T-helper 17 cell (primary cell): ENCODE measurements at regions not wholly inside any gene's neighbourhood (a gene's known extent, or its start where the extent isn't known, plus 50 kb on each side); places are given as distances from the start of the nearest gene placed in this dataset.

ENCODE experiments used
- ATAC-seq: fragments of 150-1000 bp; cut with Tn5 transposase; 2 replicates; pipeline ENCODE4 v1.10.0; 2021; ENCODE audit warnings: mild to moderate bottlenecking, moderate library complexity
- DNase-seq, 3 donors: peaks; one replicate each; pipeline versions ENCODE4 v3.0.0 to v3.0.0-alpha.2; 2020 to 2021
- H3K9me3 ChIP-seq: one replicate; pipeline ENCODE4 v1.7.0; 2013; ENCODE audit warnings: low read length, mild to moderate bottlenecking; ENCODE audit not compliant: control insufficient read depth, poor library complexity, severe bottlenecking
- H3K27ac Mint-ChIP-seq: one replicate; pipeline ENCODE4 v1.8.0; 2022; ENCODE audit warnings: mild to moderate bottlenecking, moderate library complexity, mixed read lengths
- H3K27me3 Mint-ChIP-seq: one replicate; pipeline ENCODE4 v1.8.0; 2022; ENCODE audit warnings: mixed read lengths
- H3K36me3 Mint-ChIP-seq: one replicate; pipeline ENCODE4 v1.8.0; 2022; ENCODE audit warnings: low read depth, mixed read lengths
- H3K4me1 Mint-ChIP-seq: one replicate; pipeline ENCODE4 v1.8.0; 2022; ENCODE audit warnings: mild to moderate bottlenecking, mixed read lengths
- H3K4me3 Mint-ChIP-seq: one replicate; pipeline ENCODE4 v1.8.0; 2022; ENCODE audit warnings: mild to moderate bottlenecking, moderate library complexity, mixed read lengths

DNA sequence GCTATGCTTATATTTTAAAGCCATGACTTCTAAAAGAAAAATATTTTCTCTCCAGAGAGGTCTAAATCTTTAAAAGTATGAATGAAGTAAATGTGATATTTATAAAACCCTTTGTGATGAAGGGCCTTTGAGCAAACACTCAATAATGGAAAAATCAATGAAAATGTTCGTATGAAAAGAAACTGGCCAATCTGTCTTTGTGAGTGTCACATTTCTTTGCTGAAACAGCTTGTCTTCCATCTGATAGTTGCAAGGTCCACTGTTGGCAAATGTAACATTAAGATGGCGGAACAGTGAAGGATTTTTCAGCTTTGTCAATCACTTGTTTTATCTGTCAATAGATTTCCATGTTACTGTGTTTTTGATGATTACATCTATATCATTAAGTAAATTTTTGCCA lies 162.9 kb upstream of the GATA6 start:
- no peak for DNase-seq
- Mint-ChIP-seq H3K36me3 (no peaks in the 10 kb centered on the region), H3K4me1 (no peaks in the 10 kb centered on the region), H3K27me3 (no peaks in the 10 kb centered on the region), H3K27ac (no peak overlapping the region), H3K4me3 (no peak overlapping the region)
- no peak for ATAC-seq
- H3K9me3 ChIP-seq = no peaks in the 10 kb centered on the region

GRCh38 chr18:22009242-22009641 lies 160.1 kb upstream of the GATA6 start:
- no peaks in the 10 kb centered on the region for H3K9me3 ChIP-seq
- no peaks in the 10 kb centered on the region for H3K36me3 Mint-ChIP-seq
- ATAC-seq = no peak
- H3K27me3 Mint-ChIP-seq = no peaks in the 10 kb centered on the region
- DNase-seq = no peak
- H3K27ac Mint-ChIP-seq = no peak overlapping the region
- H3K4me1 Mint-ChIP-seq = no peaks in the 10 kb centered on the region
- H3K4me3 Mint-ChIP-seq = no peak overlapping the region

GRCh38 chr18:22013993-22014392 lies 155.4 kb upstream of the GATA6 start:
- Mint-ChIP-seq H3K36me3 (peaks cover 2% of the 10 kb centered on the region), H3K27ac (no peak overlapping the region), H3K4me3 (no peak overlapping the region), H3K4me1 (no peaks in the 10 kb centered on the region), H3K27me3 (no peaks in the 10 kb centered on the region)
- ATAC-seq = no peak
- no peak for DNase-seq
- no peaks in the 10 kb centered on the region for H3K9me3 ChIP-seq

- no peak overlapping the region for H3K27ac Mint-ChIP-seq
- H3K4me1 Mint-ChIP-seq = no peaks in the 10 kb centered on the region
- H3K27me3 Mint-ChIP-seq = no peaks in the 10 kb centered on the region
- DNase-seq (no peak), ATAC-seq (no peak)
- H3K4me3 Mint-ChIP-seq = no peak overlapping the region
- no peaks in the 10 kb centered on the region for H3K9me3 ChIP-seq
- H3K36me3 Mint-ChIP-seq = peaks cover 2% of the 10 kb centered on the region
Observed at GRCh38 chr18:22015156-22015555, 154.2 kb upstream of the GATA6 start.

DNA sequence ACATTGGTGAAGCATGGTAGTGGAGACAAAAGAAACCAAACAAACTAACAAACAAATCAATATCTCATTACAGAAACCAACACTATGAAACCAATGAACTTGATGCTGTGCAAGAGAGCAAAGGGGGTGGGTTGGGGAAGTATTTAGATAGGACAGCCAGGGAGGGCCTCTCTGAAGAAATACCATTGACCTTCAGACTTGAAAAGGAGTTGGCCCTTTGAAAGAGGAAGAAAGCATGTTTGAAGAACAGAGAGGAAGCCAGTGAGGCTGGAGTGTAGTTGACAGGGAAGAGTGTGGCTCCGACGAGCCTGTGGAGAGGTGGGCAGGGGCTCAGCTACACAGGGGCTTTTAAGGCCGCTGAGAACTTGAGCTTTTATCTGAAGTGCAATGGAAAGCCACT lies 151.0 kb upstream of the GATA6 start:
- H3K27me3 Mint-ChIP-seq = no peaks in the 10 kb centered on the region
- H3K27ac Mint-ChIP-seq = no peak overlapping the region
- ATAC-seq (no peak), DNase-seq (no peak)
- H3K36me3 Mint-ChIP-seq = peaks cover 2% of the 10 kb centered on the region
- H3K4me1 Mint-ChIP-seq = peaks cover 5% of the 10 kb centered on the region
- no peak overlapping the region for H3K4me3 Mint-ChIP-seq
- H3K9me3 ChIP-seq = no peaks in the 10 kb centered on the region

GRCh38 chr18:22019193-22019592 lies 150.2 kb upstream of the GATA6 start:
- H3K27me3 Mint-ChIP-seq = no peaks in the 10 kb centered on the region

DNA sequence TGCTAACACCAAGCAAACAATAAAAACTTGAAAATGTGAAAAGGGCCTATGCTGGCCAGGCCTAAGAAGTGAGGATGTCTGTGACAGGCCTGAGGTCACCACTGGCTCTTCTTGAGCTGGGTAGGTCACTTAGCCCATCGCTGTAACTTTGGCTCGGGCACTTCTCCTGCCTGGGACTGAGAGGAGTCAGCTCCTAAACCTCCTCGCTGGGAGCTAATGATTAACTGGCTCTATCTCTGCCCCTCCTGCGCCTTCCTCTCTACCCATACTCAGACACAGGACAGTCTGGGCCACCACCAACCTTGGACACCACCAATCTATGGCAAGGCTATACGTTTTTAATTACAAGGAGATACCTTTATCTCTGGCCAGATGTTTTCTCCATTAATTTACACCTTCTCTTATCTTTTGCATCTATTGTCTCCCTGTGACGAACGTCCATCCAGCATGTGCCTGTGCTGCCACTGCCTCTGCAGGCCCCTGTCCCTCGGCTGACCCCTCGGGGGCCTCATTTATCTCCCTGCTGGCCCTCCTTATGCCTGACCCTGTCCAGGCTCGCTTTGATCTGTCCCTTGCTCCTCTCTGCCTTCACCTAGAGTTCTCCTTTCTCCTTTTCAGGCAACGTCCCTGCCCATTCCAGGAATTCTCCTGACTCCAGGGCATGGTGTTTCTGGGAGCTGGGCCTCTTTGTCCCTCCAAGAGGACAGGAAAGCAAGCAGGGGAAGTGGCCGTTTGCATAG lies 149.1 kb upstream of the GATA6 start:
- no peaks in the 10 kb centered on the region for H3K27me3 Mint-ChIP-seq
- no peak overlapping the region for H3K4me3 Mint-ChIP-seq
- peaks cover 5% of the 10 kb centered on the region for H3K4me1 Mint-ChIP-seq
- H3K27ac Mint-ChIP-seq = no peak overlapping the region
- no peak for ATAC-seq
- H3K36me3 Mint-ChIP-seq = peaks cover 3% of the 10 kb centered on the region
- no peak for DNase-seq
- H3K9me3 ChIP-seq = no peaks in the 10 kb centered on the region

More at GRCh38 chr18:22019193-22019592, 150.2 kb upstream of the GATA6 start:
- Mint-ChIP-seq H3K4me1 (peaks cover 5% of the 10 kb centered on the region), H3K4me3 (no peak overlapping the region), H3K36me3 (peaks cover 2% of the 10 kb centered on the region), H3K27ac (no peak overlapping the region)
- H3K9me3 ChIP-seq = no peaks in the 10 kb centered on the region
- DNase-seq (no peak), ATAC-seq (no peak)

DNA sequence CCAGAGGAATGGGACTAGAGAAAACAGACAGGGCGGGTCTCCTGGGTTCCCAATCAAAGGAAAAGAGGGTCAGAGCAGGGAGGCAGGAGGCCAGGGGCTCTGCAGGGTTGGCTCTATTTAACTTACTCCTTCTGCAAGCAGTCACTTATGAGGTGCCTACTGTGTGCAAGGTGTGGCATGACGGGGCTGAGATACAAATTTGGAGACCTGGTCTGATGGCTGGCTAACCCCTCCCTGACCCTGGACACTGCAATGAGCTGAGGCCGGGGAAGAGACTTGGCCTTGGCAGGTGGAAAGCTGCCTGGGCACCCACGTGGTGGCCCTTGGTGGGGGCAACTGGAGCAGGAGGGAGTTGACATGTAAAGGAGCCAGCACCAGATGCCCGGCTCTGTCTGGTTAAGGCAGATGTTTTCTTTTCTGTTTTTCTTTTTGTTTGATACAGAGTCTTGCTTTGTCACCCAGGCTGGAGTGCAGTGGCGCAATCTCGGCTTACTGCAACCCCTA lies 148.5 kb upstream of the GATA6 start:
- H3K27me3 Mint-ChIP-seq = no peaks in the 10 kb centered on the region
- DNase-seq (no peak), ATAC-seq (no peak)
- H3K27ac Mint-ChIP-seq = no peak overlapping the region
- H3K4me1 Mint-ChIP-seq = peaks cover 5% of the 10 kb centered on the region
- peaks cover 4% of the 10 kb centered on the region for H3K36me3 Mint-ChIP-seq
- H3K4me3 Mint-ChIP-seq = no peak overlapping the region
- H3K9me3 ChIP-seq = no peaks in the 10 kb centered on the region

DNA sequence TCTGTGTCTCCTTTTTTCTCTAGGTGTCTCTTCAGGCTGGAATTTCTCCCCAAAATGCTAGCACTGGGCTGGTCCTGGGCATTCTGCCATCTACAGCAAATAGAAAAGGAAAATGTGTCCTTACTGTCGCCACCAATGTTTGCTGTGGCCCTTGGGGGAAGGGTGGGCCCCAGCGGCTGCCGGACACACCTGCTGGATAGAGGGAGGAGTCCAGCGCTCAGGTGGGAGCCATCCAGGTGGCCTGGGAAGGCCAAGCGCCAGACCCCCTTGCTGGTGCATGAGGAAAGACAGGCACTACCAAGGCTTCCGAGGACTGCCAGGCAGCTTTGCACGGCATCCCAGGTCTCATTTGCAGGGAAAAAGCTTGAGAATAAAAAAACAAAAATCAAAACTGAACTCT lies 147.7 kb upstream of the GATA6 start:
- Mint-ChIP-seq H3K4me1 (peaks cover 5% of the 10 kb centered on the region), H3K36me3 (peaks cover 4% of the 10 kb centered on the region), H3K27ac (no peak overlapping the region), H3K4me3 (no peak overlapping the region), H3K27me3 (no peaks in the 10 kb centered on the region)
- H3K9me3 ChIP-seq = no peaks in the 10 kb centered on the region
- no peak for DNase-seq
- ATAC-seq = no peak

- H3K27me3 Mint-ChIP-seq = no peaks in the 10 kb centered on the region
- peaks cover 2% of the 10 kb centered on the region for H3K36me3 Mint-ChIP-seq
- no peak overlapping the region for H3K4me3 Mint-ChIP-seq
- DNase-seq (no peak), ATAC-seq (no peak)
- H3K27ac Mint-ChIP-seq = no peak overlapping the region
- peaks cover 5% of the 10 kb centered on the region for H3K4me1 Mint-ChIP-seq
- H3K9me3 ChIP-seq = no peaks in the 10 kb centered on the region
Observed at GRCh38 chr18:22024924-22025323, 144.5 kb upstream of the GATA6 start.

DNA sequence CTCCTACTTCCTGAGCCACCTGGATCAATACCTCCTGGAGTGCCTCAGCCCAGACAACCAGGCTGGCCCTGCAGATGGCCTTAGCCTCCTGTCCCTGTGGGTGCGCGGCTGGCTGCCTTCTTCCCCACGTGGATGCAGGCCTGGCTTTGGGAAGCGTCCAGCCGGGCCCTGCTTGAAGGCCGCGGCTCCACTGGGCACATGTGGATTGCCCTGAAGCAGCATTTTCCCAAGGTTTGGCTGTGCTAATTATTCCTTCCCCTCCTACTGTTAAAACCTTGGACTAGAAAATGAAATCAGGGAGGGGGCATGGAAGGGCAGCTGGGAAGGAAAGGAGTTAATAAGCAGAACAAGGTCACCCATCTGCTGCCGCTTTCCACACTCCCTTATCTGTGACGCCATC lies 143.0 kb upstream of the GATA6 start:
- DNase-seq (no peak), ATAC-seq (no peak)
- H3K9me3 ChIP-seq = no peaks in the 10 kb centered on the region
- H3K27ac Mint-ChIP-seq = no peak overlapping the region
- no peaks in the 10 kb centered on the region for H3K4me1 Mint-ChIP-seq
- H3K4me3 Mint-ChIP-seq = no peak overlapping the region
- peaks cover 2% of the 10 kb centered on the region for H3K36me3 Mint-ChIP-seq
- H3K27me3 Mint-ChIP-seq = no peaks in the 10 kb centered on the region

GRCh38 chr18:22026889-22027288 lies 142.5 kb upstream of the GATA6 start:
- no peak overlapping the region for H3K4me3 Mint-ChIP-seq
- ATAC-seq (no peak), DNase-seq (no peak)
- no peaks in the 10 kb centered on the region for H3K9me3 ChIP-seq
- H3K27ac Mint-ChIP-seq = no peak overlapping the region
- H3K4me1 Mint-ChIP-seq = no peaks in the 10 kb centered on the region
- peaks cover 2% of the 10 kb centered on the region for H3K36me3 Mint-ChIP-seq
- no peaks in the 10 kb centered on the region for H3K27me3 Mint-ChIP-seq

GRCh38 chr18:22031611-22032010 lies 137.8 kb upstream of the GATA6 start:
- no peaks in the 10 kb centered on the region for H3K9me3 ChIP-seq
- DNase-seq (no peak), ATAC-seq (no peak)
- H3K4me1 Mint-ChIP-seq = no peaks in the 10 kb centered on the region
- no peaks in the 10 kb centered on the region for H3K36me3 Mint-ChIP-seq
- no peak overlapping the region for H3K27ac Mint-ChIP-seq
- H3K27me3 Mint-ChIP-seq = peaks cover 7% of the 10 kb centered on the region
- no peak overlapping the region for H3K4me3 Mint-ChIP-seq

DNA sequence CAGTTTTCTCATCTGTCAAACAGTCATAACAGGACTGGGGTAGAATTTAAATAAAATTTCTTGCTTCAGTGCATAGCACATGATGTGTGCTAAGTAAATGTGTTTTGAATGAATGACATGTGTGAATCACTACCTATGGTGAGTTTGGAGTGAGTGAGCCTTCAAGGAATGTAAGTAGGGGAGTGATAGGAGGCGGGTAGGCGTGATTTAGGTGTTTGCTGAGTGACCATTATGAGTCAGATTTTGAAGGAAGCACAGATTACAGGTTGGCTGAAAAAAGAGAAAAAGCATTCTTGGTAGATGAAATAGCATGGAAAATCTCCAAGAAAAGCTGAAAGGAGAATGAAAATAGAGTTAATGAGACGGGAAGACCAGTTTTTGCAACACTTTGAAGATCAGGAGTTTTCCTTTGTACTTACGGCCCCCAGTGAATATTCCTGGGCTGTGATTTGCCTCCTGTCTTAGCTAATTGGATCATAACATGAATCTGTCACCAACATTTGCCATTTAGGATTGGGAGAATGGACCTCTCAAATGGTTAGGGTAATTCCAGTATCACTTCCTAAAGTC lies 136.9 kb upstream of the GATA6 start:
- H3K9me3 ChIP-seq = no peaks in the 10 kb centered on the region
- H3K4me1 Mint-ChIP-seq = no peaks in the 10 kb centered on the region
- no peak overlapping the region for H3K4me3 Mint-ChIP-seq
- DNase-seq = no peak
- ATAC-seq = no peak
- H3K27ac Mint-ChIP-seq = no peak overlapping the region
- no peaks in the 10 kb centered on the region for H3K36me3 Mint-ChIP-seq
- H3K27me3 Mint-ChIP-seq = peaks cover 7% of the 10 kb centered on the region
